HCT116 (cell line): ENCODE measurements at regions not wholly inside any gene's neighbourhood (a gene's known extent, or its start where the extent isn't known, plus 50 kb on each side); places are given as distances from the start of the nearest gene placed in this dataset.

ENCODE experiments used
- ATAC-seq: fragments of 200-7000 bp; cut with Tn5 transposase; 2 replicates; pipeline ENCODE4 v1.9.1; 2020; ENCODE audit warnings: mild to moderate bottlenecking, moderate library complexity
- BruUV-seq: library from RNA; stranded (reverse); fragments of 400-500 nt; replicated peaks from 2 replicates; lab custom pipeline; 2021; lab: Mats Ljungman, UMichigan
- CTCF ChIA-PET: fragments of 300-600 bp; sonication (Branson Sonifier 250); formaldehyde crosslinking; loops from one replicate; lab custom pipeline; 2021; ENCODE audit warnings: antibody characterized with exemption; lab: Charles Lee
- POLR2A ChIA-PET: fragments of 300-600, 350-600 bp; sonication (Branson Sonifier 250); formaldehyde crosslinking; loops from one replicate; lab custom pipeline; 2021; ENCODE audit warnings: antibody characterized with exemption; lab: Charles Lee
- RAD21 ChIA-PET, 2 experiments: fragments of 300-600 bp; sonication (Branson Sonifier 250); formaldehyde crosslinking; loops; one replicate each; lab custom pipeline; 2023; ENCODE audit warnings: low total read pairs in 2 of 2; ENCODE audit not compliant: uncharacterized antibody in 2 of 2, unreplicated experiment in 2 of 2, low non-redundant PET in 1 of 2; lab: Charles Lee
- DNase-seq: peaks from one replicate; pipeline ENCODE4 v3.0.0-alpha.2; 2010; ENCODE audit warnings: low read depth, low spot score
- H2AFZ ChIP-seq: fragments of 200-600 bp; shearing (Covaris generic), sonication (generic); 2 replicates; pipeline ENCODE4 v1.6.1; 2017; ENCODE audit warnings: low read depth, mixed run types, mixed read lengths, antibody characterized with exemption, low read length; ENCODE audit not compliant: poor library complexity, severe bottlenecking
- H3K27ac ChIP-seq: 2 replicates; pipeline ENCODE4 v1.5.1; 2012; ENCODE audit warnings: low read depth, low read length
- H3K27me3 ChIP-seq: fragments of 200-600 bp; sonication (generic); 2 replicates; pipeline ENCODE4 v1.6.1; 2016; ENCODE audit warnings: mixed run types, low read length, mixed read lengths; ENCODE audit not compliant: insufficient read depth
- H3K36me3 ChIP-seq, 2 experiments: fragments of 200-500 bp in 1 of 2; fragments of 200-600 bp in 1 of 2; sonication (Bioruptor generic) in 1 of 2; sonication (generic) in 1 of 2; 2 replicates each; pipeline versions ENCODE4 v1.5.1 to v1.6.1; 2014 to 2016; ENCODE audit warnings: low read length in 2 of 2, inconsistent platforms in 1 of 2, mixed read lengths in 1 of 2, mixed run types in 1 of 2; ENCODE audit not compliant: insufficient read depth in 2 of 2, control insufficient read depth in 1 of 2
- H3K4me1 ChIP-seq, 2 experiments: fragments of 200-600 bp in 1 of 2; sonication (generic) in 1 of 2; 2 replicates each; pipeline versions ENCODE4 v1.5.1 to v1.6.1; 2012 to 2017; ENCODE audit warnings: low read length in 2 of 2, inconsistent platforms in 1 of 2, mild to moderate bottlenecking in 1 of 2, mixed read lengths in 1 of 2, mixed run types in 1 of 2, moderate library complexity in 1 of 2; ENCODE audit not compliant: insufficient read depth in 2 of 2, control insufficient read depth in 1 of 2
- H3K4me2 ChIP-seq: fragments of 200-600 bp; sonication (generic); 2 replicates; pipeline ENCODE4 v1.6.1; 2017; ENCODE audit warnings: mixed run types, low read length, mixed read lengths
- H3K4me3 ChIP-seq, 2 experiments: fragments of 200-600 bp in 1 of 2; sonication (generic) in 1 of 2; replicated peaks in 1 of 2; 2 replicates each; pipeline ENCODE4 v1.5.1; 2011 to 2016; ENCODE audit warnings: low read length in 2 of 2, control low read depth in 1 of 2, low read depth in 1 of 2, mild to moderate bottlenecking in 1 of 2, mixed read lengths in 1 of 2, mixed run types in 1 of 2
- H3K79me2 ChIP-seq: fragments of 200-600 bp; sonication (generic); 2 replicates; pipeline ENCODE4 v1.6.1; 2017; ENCODE audit warnings: mild to moderate bottlenecking, mixed run types, low read length, moderate library complexity, mixed read lengths; ENCODE audit not compliant: insufficient read depth
- H3K9ac ChIP-seq: fragments of 200-600 bp; sonication (generic); 2 replicates; pipeline ENCODE4 v1.6.1; 2016; ENCODE audit warnings: low read length, mixed read lengths
- H3K9me2 ChIP-seq: fragments of 200-600 bp; sonication (generic), shearing (Covaris generic); 2 replicates; pipeline ENCODE4 v1.6.1; 2017; ENCODE audit warnings: mixed run types, mild to moderate bottlenecking, moderate library complexity; ENCODE audit not compliant: insufficient read depth
- H3K9me3 ChIP-seq, 2 experiments: fragments of 200-500 bp in 1 of 2; fragments of 200-600 bp in 1 of 2; sonication (Bioruptor generic) in 1 of 2; sonication (generic) in 1 of 2; 2 replicates each; pipeline ENCODE4 v1.6.1; 2014 to 2017; ENCODE audit warnings: low read length in 2 of 2, mixed read lengths in 2 of 2, inconsistent platforms in 1 of 2, low read depth in 1 of 2, mild to moderate bottlenecking in 1 of 2, mixed run types in 1 of 2, moderate library complexity in 1 of 2; ENCODE audit not compliant: control insufficient read depth in 1 of 2, insufficient read depth in 1 of 2
- H4K20me1 ChIP-seq: fragments of 200-600 bp; sonication (generic), shearing (Covaris generic); 2 replicates; pipeline ENCODE4 v1.6.1; 2017; ENCODE audit warnings: mixed run types, mild to moderate bottlenecking, moderate library complexity; ENCODE audit not compliant: insufficient read depth
- CBX3 ChIP-seq: IDR thresholded peaks from 2 replicates; pipeline ENCODE4 v1.6.1; 2012; ENCODE audit warnings: low read depth
- CEBPB ChIP-seq: IDR thresholded peaks from 2 replicates; pipeline ENCODE4 v1.6.1; 2012; ENCODE audit warnings: low read depth
- CTCF ChIP-seq, 3 experiments: fragments of 200-600 bp in 1 of 3; sonication (generic) in 1 of 3; IDR thresholded peaks in 2 of 3; conservative IDR thresholded peaks in 1 of 3; 2 replicates each; pipeline ENCODE4 v1.5.1; 2012 to 2017; ENCODE audit warnings: low read depth in 2 of 3, low read length in 2 of 3, antibody characterized with exemption in 1 of 3, borderline replicate concordance in 1 of 3, control low read depth in 1 of 3, mild to moderate bottlenecking in 1 of 3, mixed read lengths in 1 of 3, mixed run types in 1 of 3, moderate library complexity in 1 of 3; ENCODE audit not compliant: insufficient read depth in 1 of 3
- EGR1 ChIP-seq: IDR thresholded peaks from 2 replicates; pipeline ENCODE4 v1.6.1; 2012; ENCODE audit warnings: low read depth
- EZH2phosphoT487 ChIP-seq: fragments of 200-600 bp; IDR thresholded peaks from 2 replicates; pipeline ENCODE4 v1.6.1; 2018; ENCODE audit warnings: antibody characterized with exemption, borderline replicate concordance
- FOSL1 ChIP-seq: IDR thresholded peaks from 2 replicates; pipeline ENCODE4 v1.6.1; 2012; ENCODE audit warnings: low read depth
- JUND ChIP-seq: IDR thresholded peaks from 2 replicates; pipeline ENCODE4 v1.6.1; 2012
- RAD21 ChIP-seq: IDR thresholded peaks from 2 replicates; pipeline ENCODE4 v1.6.1; 2012; ENCODE audit warnings: low read depth, mild to moderate bottlenecking
- REST ChIP-seq: IDR thresholded peaks from 2 replicates; pipeline ENCODE4 v1.6.1; 2012; ENCODE audit warnings: low read depth
- SIN3A ChIP-seq: IDR thresholded peaks from 2 replicates; pipeline ENCODE4 v1.6.1; 2012; ENCODE audit warnings: low read depth
- SP1 ChIP-seq: IDR thresholded peaks from 2 replicates; pipeline ENCODE4 v1.6.1; 2012; ENCODE audit warnings: low read depth
- TCF7L2 ChIP-seq: IDR thresholded peaks from 2 replicates; pipeline ENCODE4 v1.7.0; 2011; ENCODE audit warnings: borderline replicate concordance, inconsistent platforms; ENCODE audit not compliant: insufficient read depth, insufficient read length; ENCODE audit errors: extremely low read depth
- intact Hi-C: fragments of 100-400 bp; cut with micrococcal nuclease; formaldehyde crosslinking; loops from 2 replicates; pipeline ENCODE4 v1.10.0; 2022

GRCh38 chr7:155387066-155387620 is 70.8 kb upstream of the EN2 start:
- RAD21 ChIA-PET: no interaction called here

More at GRCh38 chr7:155387066-155387620, 70.8 kb upstream of the EN2 start:
- DNase-seq: no peak
- ChIA-PET CTCF (interaction anchor here (1.2 to 2.5 kb wide), 2 partner anchors 12 to 18 kb away, joined by 4 to 8 read pairs; no protein-coding TSS in a partner anchor), POLR2A (no interaction called here)
- BruUV-seq: no TSS peak
- Histone ChIP-seq H3K27me3 (no peaks in the 10 kb centered on the region), H3K27ac (no peak overlapping the region), H3K79me2 (no peaks in the 10 kb centered on the region), H3K4me1 (no peaks in the 10 kb centered on the region), H3K9ac (no peak overlapping the region), H3K4me3 (no peak overlapping the region), H4K20me1 (no peaks in the 10 kb centered on the region), H3K9me3 (no peaks in the 10 kb centered on the region), H2AFZ (no peak overlapping the region), H3K9me2 (no peaks in the 10 kb centered on the region), H3K36me3 (no peaks in the 10 kb centered on the region), H3K4me2 (no peak overlapping the region)
- no peak for ATAC-seq
- intact Hi-C loops: loop anchor here (10.0 kb wide), 1 partner anchor 148 kb away; no protein-coding TSS in a partner anchor
- TF ChIP-seq EGR1 (no peak), CEBPB (no peak), FOSL1 (no peak), RAD21 (no peak), SIN3A (no peak), EZH2phosphoT487 (no peak), CTCF (IDR thresholded peaks at IDR 0.05 in 2 of 3, conservative IDR thresholded peaks at IDR 0.05 in 1 of 3; ENCODE audit: borderline replicate concordance in 1 of 3, insufficient read depth in 1 of 3, low read depth in 2 of 3, low read length in 2 of 3) (no peak), REST (no peak), CBX3 (no peak), TCF7L2 (no peak), SP1 (no peak), JUND (no peak)
